Fibroblast of mammary gland (primary cell): ENCODE measurements at regions not wholly inside any gene's neighbourhood (a gene's known extent, or its start where the extent isn't known, plus 50 kb on each side); places are given as distances from the start of the nearest gene placed in this dataset.

Experiments
- DNase-seq: peaks from one replicate; pipeline ENCODE4 v3.0.0-alpha.2; 2010; ENCODE audit warnings: low read depth
- H3K4me3 ChIP-seq: 2 replicates; pipeline ENCODE4 v1.5.1; 2011; ENCODE audit warnings: low read depth, mild to moderate bottlenecking, low read length, moderate library complexity; ENCODE audit not compliant: control insufficient read depth
- CTCF ChIP-seq: conservative IDR thresholded peaks from 2 replicates; pipeline ENCODE4 v1.5.1; 2011; ENCODE audit warnings: low read depth, low read length, inconsistent platforms; ENCODE audit not compliant: control insufficient read depth, insufficient read depth

DNA sequence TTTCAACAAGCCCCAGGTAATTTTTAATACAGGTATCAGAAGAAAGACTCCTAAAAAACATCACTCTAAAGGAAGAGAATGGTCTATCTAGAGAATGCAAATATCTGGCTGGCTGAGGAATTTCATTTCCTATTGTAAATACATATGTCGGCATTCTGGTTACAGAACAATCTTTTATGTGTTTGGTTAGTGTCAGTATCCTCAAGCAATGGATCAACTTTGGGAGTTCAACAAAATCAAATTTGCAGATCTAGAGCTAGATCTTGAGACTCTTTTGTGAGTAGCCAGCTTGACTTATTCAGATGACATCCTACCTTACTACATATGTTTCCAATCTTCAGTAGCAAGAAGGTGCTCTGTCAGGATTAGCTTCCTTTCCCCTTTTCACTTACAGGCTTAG is 145.1 kb downstream of the BTC start:
- no peak for TF ChIP-seq CTCF
- DNase-seq, result no peak
- H3K4me3 ChIP-seq, result no peak overlapping the region

DNA sequence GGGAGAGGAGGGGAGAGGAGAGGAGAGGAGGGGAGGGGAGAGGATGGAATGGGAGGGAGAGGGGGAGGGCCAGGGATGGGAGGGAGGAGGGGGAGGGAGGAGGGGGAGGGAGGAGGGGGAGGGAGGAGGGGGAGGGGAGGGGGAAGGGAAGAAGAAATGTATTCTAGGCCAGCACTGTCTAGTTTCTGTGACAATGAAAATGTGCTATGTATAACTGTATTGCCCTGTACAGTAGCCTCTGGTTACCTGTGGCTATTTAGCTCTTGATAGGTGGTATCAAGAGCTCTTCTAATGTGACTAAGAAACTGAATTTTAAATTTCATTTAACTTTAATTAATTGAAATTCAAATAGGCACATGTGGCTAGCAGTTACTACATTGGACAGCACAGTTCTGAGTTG is 143.1 kb downstream of the BTC start:
- no peak for TF ChIP-seq CTCF
- DNase-seq, result no peak
- H3K4me3 ChIP-seq, result no peak overlapping the region

DNA sequence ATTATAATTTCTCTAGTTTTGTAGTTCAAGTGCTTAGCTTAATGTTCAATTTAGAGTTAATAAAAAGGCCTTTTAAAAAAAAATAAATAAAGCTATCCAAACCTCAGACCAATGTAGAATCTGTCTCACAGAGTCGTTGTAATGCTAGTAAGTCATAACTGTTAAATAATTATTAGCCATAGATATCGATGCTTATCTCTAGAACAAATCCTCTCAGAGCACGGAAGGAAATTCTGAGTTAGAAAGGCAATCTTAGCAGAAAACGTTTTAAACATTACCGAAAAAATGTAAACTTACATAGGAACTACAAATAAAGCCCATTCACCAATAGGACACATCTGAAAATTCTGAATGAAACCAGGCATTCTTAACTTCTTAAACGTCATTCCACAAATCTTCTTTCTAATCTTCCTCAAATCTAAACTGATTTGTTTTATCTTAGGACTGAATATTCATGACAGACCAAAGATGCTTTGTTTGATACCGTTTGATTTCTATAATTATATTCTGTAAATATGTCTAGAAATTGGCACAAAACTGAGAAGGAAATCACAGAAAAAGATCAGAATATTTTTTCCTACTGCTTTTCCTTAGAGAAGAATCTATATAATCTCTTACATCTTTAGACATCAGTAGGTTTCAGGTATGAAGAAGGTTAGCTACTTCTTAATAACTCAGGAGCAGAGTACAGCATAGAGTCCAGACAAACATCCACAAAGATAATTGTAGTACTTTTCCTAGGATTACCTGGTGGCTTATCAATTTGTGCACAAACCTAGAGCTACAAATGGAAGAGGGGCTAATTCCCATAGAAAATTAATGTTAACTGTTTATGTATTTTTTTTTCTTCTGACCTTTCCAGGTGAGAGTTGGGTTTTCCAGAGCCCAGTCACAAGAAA is 140.7 kb downstream of the BTC start:
- no peak overlapping the region for H3K4me3 ChIP-seq
- no peak for TF ChIP-seq CTCF
- no peak for DNase-seq

DNA sequence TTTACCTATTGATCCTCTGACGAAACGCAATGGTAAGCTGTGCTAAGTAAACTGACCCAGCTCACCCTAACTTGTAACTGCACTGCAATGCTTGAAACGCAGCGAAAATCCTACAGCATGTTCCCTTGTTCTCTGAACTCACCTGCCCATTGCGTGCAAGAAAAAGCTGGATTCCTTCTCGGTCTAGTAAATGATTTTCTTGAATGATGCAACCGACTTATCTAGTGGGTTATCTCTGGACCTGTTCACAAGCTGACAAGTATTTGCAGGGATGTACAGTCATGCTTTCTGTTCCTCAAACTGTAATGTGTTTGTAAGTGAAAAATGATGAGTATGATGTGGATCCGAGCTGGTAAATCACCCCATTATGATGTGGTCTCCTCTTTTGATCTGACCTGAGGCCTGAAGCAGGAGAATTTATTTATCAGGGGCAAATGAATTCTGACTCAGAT is 140.1 kb downstream of the BTC start:
- TF ChIP-seq CTCF, result no peak
- no peak overlapping the region for H3K4me3 ChIP-seq
- no peak for DNase-seq

DNA sequence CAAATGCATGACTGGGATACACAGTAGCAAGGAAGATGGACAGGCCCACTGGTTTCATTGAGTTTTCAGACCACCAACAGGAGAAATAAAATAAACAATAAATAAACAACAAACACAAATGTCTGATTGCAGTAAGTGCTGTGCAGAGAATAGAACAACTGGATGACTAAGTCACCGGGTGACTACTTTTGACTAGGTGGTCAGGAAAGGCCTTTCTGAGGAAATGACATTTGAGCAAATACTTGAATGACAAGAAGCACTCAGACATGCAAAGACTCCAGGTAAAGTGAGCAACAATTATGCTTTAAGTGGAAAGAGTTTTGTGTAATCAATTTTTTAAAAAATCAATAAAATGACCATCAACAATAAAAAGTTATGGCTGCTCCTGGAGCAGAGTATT is 137.7 kb downstream of the BTC start:
- no peak overlapping the region for H3K4me3 ChIP-seq
- no peak for DNase-seq
- no peak for TF ChIP-seq CTCF

- no peak overlapping the region for H3K4me3 ChIP-seq
- no peak for TF ChIP-seq CTCF
- no peak for DNase-seq
Observed at GRCh38 chr4:74658116-74658515, 136.2 kb downstream of the BTC start.
